Frontal cortex (tissue), 3 donors: ENCODE measurements at regions not wholly inside any gene's neighbourhood (a gene's known extent, or its start where the extent isn't known, plus 50 kb on each side); places are given as distances from the start of the nearest gene placed in this dataset.

Experiments used
- DNase-seq, 2 donors: peaks; one replicate each; pipeline ENCODE4 v3.0.0; 2012; ENCODE audit warnings: low spot score in 2 of 2
- FAIRE-seq: peaks from 2 replicates; lab custom pipeline; 2012; peaks lifted over from hg19 to GRCh38; lab: Jason Lieb, UNC
- donor health status: control.
- donor health status: control.
- donor health status: control.

DNA sequence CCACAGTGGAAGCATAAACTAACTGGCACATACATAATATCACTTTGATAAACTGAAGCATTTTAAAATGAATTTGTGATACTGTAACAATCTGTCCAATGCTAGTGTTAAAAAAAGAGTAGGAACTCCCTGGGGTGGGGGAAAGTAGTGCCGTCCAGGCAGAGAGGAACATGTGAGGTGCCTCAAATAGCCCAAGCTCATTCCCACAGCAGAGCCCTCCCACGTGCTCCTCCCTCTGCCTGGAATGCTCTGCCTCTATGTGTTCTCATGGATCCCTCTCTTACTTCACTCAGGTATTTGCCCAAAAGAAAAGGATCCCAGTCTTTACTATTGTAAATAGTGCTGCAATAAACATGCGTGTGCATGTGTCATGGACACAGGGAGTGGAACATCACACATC is 188.1 kb downstream of the NHLRC3 start:
- DNase-seq: no peak
- no peak for FAIRE-seq

DNA sequence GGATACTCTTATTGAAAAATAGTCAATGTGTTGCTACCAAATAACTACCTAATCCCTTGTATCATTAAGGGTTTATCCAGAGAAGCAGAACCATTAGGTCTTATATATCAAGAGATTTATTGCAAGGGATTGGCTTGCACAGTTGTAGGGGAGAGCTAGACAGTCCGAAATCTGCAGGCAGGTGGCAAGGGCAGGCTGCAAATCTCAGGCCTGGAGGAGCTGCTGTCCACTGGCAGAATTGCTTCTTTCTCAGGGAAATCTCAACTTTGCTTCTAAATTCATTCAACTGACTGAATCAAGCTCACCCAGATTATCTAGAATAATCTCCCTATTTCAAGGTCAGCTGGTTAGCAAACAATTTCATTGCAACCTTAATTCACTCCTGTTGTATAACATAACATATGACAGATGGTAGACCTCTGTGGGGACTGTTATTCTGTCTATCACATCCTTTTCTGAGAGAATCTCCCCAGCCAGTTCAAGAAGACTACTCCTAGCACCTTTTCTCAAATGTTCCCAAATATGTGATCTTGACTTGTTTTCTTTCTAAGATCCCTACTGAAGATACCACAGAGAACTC is 194.2 kb downstream of the NHLRC3 start:
- DNase-seq (no peak), FAIRE-seq (no peak)

DNA sequence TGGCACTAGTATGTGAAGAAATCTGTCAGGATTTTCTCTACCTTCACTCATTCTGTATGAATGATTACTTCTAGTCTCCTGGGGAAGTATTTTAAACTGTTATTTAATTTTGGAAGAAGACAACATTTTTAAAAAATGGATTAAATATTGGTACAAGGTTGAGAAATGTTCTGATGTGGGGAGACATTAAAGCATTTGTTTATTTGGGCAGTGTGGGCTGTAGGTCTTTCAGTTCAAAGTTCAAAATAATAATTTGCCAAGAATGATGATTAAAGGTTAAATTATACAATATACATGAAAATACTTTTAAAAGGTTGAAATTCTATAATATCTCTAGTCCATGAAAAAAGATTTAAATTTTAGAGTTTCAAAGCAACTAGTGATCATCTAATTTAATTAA is 194.7 kb downstream of the NHLRC3 start:
- DNase-seq (no peak), FAIRE-seq (no peak)

DNA sequence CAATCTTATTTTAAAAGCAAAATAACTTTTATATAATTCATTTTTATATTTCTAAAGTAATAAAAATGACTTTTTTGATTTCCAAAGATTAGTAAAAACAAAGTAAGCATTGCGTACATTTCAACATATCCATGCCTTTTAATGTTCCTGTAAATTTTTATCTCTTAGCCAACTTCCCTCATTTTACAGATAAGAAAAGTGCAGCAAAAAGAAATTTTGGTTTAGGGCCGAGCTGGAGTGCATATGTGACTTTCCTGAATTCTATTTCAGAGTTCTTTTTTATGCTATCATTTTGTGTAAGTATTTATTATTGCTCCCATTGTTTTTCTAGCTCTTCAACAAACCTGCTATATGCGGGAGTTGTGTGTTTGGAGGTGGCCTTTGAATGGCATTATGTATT is 195.3 kb downstream of the NHLRC3 start:
- FAIRE-seq: no peak
- no peak for DNase-seq

DNA sequence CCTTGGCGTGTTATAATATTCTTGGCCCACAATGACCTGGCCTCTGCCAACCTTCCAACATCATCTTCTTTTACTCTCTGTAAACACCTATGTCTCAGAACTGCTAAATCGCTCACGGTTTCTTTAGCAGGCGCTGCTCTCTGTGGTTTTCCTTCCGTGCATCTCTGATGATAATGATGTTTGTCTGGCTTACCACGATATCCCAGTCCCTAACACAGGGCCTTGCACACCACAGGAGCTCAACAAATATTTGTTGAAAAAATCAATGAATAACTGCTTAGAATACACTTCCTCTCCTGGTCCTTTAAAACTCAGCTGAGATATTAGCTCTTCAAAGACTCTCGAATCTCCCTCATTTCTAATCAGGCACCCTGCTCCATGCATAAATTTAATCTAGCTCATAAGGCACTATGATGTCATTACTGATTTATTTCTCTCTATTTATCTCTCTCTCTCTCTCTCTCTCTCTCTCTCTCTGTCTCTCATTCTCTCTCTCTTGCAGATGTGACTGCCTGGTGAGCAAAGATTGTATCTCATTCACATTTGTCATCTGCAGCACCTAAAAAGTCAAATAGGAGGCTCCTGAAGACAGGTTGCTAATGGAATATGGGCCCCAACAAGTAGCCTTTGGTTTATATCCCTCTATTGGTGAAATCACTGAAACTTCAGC is 206.4 kb downstream of the NHLRC3 start:
- DNase-seq (no peak), FAIRE-seq (no peak)

DNA sequence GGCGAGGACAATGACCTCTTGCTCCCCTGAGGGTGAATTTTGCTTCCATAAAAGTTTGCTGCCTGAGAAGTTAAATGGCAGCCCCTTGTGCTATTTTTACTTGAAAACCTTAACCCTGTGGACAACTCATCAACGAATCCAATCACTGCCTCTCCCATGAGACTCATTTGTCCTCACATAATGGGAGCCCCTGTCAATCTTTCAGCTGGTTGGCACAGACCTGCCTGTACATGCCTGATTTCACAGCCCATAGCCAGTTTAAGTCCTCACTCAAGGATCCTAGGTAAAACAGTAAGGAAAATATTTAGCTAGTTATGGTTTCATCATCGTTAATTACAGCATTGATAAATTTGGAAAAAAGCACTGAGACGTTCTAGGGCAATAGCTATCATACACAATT is 207.4 kb downstream of the NHLRC3 start:
- DNase-seq (no peak), FAIRE-seq (no peak)

DNA sequence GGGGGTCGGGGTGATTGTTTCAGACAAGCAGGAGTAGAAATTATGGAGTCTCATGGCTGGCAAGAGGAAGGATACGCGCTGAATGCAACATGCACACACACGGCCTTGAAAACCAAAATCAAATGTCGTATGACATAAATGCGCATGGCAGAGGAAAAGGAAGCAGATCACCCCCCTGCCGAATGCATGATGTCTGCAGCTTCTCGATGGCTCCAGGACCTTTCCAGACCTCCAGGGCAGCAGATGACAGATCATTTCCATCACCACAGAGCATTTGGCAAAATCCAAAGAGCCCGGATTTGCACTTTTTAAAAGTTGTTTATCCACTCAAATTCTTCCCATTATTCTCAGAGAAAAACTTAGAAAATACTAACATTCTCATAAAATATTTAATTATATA is 211.7 kb downstream of the NHLRC3 start:
- no peak for DNase-seq
- no peak for FAIRE-seq

DNA sequence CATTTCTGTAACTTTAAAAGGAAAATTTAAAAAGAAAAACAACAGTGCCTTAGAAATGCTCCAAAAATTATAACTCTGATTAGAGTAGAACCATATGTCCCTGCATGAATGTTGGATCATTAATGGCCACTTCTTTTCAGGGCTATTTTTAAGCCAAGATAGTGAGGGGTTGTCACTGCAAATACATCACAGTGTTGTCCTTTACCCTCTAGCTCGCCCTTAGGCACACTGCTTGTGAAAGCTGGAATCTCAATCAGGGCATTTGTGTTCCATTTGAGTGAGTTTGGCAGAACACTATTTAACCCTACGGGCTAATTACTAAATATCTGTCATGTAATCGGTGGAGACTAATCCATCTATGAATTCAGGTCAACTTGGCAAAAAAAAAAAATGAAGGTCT is 212.2 kb downstream of the NHLRC3 start:
- FAIRE-seq: no peak
- DNase-seq: no peak

DNA sequence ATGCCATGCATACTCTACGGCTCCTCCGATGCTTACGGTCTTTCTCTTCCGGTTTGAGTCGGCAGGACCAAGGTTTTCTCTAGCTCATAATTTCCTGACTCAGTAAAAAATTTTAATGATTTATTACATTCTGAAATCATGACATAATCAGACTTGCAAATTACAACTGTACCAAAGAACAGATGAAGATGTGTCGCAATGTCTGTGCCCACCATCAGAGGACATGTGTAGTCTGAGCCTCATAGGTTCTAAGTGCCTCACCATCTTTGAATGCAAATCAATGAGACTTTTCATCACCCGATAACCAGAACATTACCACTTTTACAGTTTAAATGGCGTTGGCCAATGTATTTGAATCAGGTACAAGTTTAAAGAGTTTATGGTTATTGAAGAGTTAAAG is 213.1 kb downstream of the NHLRC3 start:
- FAIRE-seq (no peak), DNase-seq (no peak)

DNA sequence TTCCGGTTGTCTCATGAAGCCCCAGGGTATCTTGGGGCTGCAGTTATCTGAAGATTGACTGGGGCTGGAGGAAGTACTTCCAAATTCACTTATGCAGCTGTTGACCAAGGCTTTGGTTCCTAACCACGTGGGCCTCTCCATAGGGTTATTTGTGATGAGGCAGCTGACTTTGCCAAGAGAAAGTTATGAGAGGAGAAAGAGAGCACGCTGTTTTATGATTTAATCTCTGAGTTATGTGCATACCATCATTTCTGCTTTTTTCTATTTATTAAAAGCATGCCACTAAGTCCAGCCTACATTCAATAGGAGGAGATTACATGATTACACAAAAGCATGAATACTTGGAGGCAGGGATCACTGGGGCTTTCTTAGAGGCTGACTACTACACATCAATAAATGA is 215.5 kb downstream of the NHLRC3 start:
- no peak for FAIRE-seq

DNA sequence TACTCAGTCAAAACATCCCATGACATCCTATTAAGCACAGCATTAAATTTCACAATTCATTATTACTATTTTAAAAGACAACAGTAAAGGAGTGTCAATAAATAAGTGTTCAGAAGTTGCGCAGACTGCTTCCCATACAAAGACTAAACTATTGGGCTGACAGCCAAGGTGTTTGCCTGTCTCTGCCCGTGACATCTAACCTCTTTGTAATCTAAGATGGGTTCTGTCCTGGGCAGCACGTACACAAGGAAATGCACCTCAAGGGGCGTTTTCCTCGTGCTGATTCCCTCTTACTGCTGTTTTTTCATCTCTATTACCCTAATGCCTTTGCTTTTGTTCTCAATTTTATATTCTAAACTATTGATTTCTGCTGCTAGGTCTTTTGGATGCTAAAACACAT is 216.3 kb downstream of the NHLRC3 start:
- no peak for DNase-seq
- no peak for FAIRE-seq

More for the DNA sequence above, 215.5 kb downstream of the NHLRC3 start:
- no peak for DNase-seq

DNA sequence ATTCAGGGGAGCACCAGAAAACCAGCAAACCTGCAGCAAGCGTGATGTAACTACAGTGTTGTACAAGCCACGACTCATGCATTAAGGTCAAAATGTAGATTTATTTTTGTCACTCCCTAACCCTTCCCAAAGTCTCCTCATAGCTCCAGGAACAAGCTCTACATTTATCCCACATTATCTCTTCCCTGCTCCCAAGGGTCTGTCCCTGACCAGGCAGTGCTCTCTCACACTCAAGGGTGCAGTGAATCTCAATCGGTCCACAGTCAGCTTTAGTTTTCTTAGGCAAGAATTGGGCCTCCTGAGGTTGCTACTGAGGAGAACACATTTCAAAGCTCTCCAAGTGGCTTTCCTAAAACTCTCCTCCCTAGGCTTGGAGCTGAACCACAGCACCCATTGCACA is 219.4 kb downstream of the NHLRC3 start:
- DNase-seq (no peak), FAIRE-seq (no peak)

DNA sequence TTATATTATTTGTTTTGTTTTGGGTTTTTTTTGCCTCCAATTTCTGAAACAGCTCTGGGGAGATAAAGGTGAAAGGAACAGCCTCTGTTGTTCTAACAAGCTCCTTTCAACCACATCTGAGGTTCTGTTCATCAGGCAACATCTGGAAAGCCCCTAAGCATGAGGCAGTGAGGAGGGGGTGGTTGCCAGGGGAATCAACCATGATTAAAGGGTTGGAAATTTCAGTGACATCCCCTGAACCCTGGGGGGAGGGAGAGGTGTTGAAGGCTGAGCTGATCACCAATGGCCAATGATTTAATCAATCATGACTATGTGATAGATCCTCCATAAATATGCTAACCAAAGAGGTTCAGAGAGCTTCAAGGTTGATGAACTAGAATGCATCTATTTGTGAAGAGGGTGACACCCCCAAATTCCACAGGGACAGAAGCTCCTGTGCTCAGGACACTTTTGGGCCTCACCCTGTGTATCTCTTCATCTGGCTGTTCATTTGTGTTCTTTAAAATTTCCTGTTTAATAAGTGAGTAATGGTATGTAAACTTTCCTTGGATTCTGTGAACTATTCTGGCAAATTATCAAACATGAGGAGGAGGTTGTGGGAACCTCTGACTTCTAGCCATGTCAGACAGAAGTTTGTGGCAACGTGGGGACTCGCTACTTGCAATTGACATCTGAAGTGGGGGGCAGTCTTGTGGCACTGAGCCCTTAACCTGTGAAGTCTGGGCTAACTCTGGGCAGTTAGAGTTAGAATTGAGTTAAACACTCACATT is 221.3 kb downstream of the NHLRC3 start:
- no peak for FAIRE-seq

DNA sequence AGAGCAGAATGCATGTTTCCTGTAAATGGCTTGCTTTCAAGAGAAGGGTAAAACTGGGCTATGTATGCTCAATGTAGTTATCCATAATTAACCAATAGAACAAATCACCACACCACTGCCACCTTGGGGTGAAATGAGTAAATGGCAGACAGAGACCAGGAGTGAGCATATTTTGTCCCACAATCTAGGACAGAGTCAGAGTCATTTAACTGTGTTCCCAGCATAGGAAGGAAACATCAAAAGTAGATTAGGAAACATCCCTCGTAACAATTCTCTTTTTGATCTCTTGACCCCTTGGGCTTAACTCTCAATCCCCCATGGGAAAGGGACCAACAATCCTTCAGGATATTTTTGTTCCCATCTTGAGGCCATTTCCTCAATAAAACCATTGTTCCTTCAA is 224.8 kb downstream of the NHLRC3 start:
- DNase-seq: peak; percentile 10 to 42
- peak; percentile 31 for FAIRE-seq

More for the DNA sequence above, 221.3 kb downstream of the NHLRC3 start:
- no peak for DNase-seq

DNA sequence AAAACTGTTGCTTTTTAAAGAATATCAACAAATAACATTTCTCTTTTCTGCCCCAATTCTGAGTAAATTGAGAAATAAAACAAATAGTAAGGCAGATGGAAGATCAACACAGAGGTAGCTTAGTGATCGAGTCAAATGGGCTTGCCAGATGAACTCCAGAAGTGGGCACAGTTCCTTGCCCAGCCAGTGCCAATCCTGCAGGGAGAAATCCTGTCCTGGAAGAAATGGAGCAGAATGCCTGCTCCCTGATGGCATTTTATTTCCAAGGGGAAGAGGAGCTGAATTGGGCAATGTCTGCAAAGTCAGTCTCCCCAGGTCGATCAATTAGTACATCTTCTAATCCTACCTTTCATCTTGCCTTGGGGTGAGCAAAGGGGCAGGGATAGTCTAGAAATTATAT is 225.3 kb downstream of the NHLRC3 start:
- no peak for DNase-seq
- no peak for FAIRE-seq

DNA sequence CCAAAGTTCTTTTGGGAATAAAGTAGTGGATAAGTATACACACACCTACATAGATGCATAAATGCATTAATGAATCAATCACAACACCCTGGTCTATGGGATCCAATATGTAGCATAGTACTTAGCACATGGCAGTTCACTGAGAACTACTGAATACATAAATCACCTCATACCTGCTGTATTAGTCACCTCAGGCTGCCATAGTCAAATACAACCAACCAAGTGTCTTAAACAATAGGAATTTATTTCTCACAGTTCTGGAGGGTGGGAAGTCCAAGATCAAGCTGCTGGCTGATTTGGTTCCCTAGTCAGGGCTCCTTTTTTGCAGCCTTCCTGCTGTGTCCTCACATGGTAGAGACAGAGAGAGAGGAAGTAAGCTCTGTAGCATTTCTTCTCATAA is 228.2 kb downstream of the NHLRC3 start:
- DNase-seq (no peak), FAIRE-seq (no peak)

DNA sequence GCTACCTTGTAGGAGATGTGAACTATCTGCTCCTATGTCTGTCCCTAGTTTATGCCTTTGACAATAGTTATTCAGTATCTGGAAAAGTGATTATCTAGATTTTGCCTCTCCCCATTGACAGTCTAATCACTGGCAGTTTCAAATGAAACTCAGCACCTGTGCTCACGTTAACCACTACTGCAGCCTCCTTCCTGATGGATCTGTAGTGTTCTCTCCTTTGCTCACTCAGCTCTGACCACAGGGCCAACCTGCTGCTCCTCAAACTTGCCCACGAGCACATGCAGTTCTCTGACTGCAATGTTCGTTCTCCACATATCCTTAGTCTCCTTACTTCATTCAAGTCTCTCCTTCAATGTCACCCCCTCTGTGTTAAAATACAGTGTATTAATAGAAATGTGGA is 230.1 kb downstream of the NHLRC3 start:
- no peak for FAIRE-seq
- no peak for DNase-seq

DNA sequence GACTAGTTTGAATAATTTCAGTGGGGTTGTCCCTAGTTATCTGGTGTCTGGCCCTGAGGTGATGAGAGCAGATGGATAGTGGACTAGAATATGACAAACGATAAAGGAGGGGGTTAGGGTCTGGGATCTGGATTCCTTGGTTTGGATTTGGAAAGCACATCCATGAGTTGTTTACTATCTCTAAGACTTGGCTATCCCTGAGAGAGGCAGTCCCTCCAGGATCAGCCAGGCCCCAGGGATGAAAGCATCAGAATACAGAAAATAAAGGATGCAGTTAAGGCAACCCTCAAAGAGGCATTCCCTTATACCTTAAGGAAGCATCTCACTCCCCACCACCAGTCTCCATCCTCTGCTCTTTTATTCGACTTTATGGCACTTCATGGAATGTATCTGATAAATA is 230.7 kb downstream of the NHLRC3 start:
- FAIRE-seq (no peak), DNase-seq (no peak)

DNA sequence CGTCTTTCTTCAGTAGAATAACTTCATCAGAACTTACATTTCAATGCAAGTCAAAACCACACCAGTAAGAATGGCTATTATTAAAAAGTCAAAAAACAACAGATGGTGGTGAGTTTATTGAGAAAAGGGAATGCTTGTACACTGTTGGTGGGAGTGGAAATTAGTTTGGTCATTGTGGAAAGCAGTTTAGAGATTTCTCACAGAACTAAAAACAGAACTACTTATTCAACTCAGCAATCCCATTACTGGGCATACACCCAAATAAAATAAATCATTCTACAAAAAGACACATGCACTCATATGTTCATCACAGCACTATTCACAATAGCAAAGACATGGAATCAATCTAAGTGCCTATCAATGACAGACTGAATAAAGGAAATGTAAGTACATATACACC is 231.2 kb downstream of the NHLRC3 start:
- DNase-seq: no peak
- no peak for FAIRE-seq

DNA sequence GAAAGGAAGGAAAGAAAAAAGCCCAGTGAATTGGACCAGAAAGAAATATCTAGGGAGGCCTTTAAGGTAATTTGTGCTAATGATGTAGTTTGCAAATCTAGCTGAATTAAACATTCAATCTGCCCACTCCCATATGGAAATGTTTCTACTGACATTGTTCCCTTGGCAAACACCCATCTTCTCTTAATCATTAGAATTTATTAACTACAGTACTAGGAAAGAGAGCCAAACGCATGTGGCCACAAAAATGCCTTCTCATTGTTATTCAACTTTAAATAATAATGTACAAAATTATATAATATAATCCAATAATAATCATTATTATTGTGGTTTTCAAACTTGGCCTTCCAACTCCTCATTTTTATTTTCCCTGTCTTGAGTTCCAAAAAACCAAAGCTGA is 234.7 kb downstream of the NHLRC3 start:
- FAIRE-seq (no peak), DNase-seq (no peak)

DNA sequence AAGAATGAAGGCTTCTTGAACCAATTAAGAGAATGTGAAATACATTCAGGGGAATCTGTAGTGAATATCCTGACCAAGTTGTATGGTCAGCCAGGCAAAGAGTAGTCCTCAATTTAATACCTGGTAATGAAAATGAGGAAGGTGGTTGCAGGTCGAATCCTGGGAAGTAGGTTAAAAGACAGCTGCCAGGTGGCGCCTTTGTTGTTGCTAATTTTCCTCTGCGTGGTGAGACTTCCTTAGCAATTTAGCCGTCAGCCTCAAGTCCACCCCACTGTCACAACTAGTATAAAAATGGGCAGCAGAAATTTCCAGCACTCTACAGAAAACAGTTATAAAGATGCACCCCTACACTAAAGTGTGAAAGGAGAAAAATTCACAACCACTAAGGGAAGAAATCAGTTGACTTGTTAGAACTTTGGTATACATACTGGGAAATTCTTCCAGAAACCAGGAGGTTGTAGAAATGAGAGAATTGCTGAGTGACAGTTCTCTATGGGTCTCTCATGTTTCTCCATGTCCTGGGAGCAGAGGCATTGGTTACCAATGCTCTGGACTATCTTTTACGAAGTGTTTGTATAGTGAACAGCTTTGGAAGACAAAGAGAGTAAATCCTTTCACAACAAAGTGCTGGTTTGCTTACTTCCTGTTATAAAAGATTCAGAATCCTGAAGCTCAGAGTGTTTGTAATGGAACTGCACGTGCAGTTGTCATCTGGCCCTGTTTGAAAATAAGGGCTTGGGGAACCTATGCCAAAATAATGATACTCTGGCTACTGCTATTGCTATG is 235.9 kb downstream of the NHLRC3 start:
- no peak for FAIRE-seq
- no peak for DNase-seq
